T-helper 1 cell (primary cell): ENCODE measurements at regions not wholly inside any gene's neighbourhood (a gene's known extent, or its start where the extent isn't known, plus 50 kb on each side); places are given as distances from the start of the nearest gene placed in this dataset.

Experiments
- DNase-seq, 5 donors: peaks; one replicate each; pipeline ENCODE4 v3.0.0-alpha.2; 2012 to 2020

- no peak for DNase-seq
These were observed 62.8 kb upstream of the BCAR3 start for GRCh38 chr1:93744299-93744988.

GRCh38 chr1:93743465-93743864, 61.8 kb upstream of the BCAR3 start:
- DNase-seq: no peak

- DNase-seq: no peak
These were observed 59.0 kb upstream of the BCAR3 start for GRCh38 chr1:93740601-93741031.

GRCh38 chr1:93740157-93740556, 58.5 kb upstream of the BCAR3 start:
- DNase-seq: no peak

GRCh38 chr1:93739472-93739871, 57.8 kb upstream of the BCAR3 start:
- no peak for DNase-seq

GRCh38 chr1:93738926-93739325, 57.3 kb upstream of the BCAR3 start:
- DNase-seq: no peak

- no peak for DNase-seq
These were observed 56.5 kb upstream of the BCAR3 start for GRCh38 chr1:93738075-93738622.

- no peak for DNase-seq
These were observed 54.1 kb upstream of the BCAR3 start for GRCh38 chr1:93735722-93736121.

GRCh38 chr1:93734999-93735398, 53.4 kb upstream of the BCAR3 start:
- DNase-seq: no peak

GRCh38 chr1:93733340-93733739, 51.7 kb upstream of the BCAR3 start:
- DNase-seq: no peak

GRCh38 chr1:93732514-93732913, 50.9 kb upstream of the BCAR3 start:
- no peak for DNase-seq
